SK-MEL-5 (cell line): ENCODE measurements at regions not wholly inside any gene's neighbourhood (a gene's known extent, or its start where the extent isn't known, plus 50 kb on each side); places are given as distances from the start of the nearest gene placed in this dataset.
"Not testable (repeated sequence)": the region's sequence is repeated elsewhere in the genome, so short reads cannot be mapped to it uniquely, and the experiment has no call there.

ENCODE experiments used
- DNase-seq: peaks from one replicate; pipeline ENCODE4 v3.0.0-alpha.2; 2016; ENCODE audit warnings: low read depth, low spot score
- in situ Hi-C: cut with HindIII; loops from 2 replicates; pipeline ENCODE4 v1.10.0; 2016; ENCODE audit warnings: low sequenced_read_pairs, high pct_unique_total_duplicates, low pct_unique_long_range_greater_than_20kb

DNA sequence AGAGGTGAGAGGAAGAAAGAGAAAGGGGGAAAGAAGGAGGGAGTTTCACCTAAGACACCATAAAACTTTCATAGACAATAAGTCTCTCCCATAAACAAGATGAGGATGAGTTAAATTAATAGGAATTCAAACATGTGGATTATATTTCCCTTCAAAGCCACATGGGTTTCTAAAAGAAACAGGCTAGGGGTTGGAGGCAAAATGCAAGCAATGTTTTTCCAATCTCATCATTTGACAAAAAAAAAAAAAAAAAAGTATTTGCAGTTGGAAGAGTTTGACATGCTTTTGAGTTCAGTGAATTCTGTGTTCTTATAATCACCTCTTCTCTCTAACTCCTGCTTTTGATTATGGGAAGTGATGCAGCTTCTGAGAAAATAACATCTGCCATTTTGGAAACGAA lies 186.1 kb upstream of the ADRA1D start:
- in situ Hi-C loops: no loop called here
- DNase-seq: no peak

- DNase-seq: no peak
- in situ Hi-C loops: no loop called here
Observed at GRCh38 chr20:4434681-4435080, 185.6 kb upstream of the ADRA1D start.

DNA sequence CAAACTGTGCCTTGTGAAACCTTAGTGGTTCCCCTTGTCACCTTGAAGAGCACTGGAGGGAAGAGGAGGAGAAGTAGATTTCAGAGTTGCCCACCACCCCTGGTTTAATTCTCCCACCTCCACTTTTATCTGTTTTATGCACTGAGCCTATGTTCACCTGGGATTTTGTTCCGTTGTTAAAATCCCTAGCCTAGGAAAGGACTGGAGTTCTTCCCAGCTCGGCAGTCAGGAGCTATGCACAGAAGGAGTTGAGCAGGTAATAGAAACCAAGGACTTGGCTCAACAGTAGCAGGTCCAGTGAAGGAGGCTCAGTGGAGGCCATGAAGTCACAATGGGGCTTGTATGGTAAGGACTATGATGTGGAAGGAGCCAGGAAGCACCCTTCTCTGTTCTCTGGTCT lies 182.4 kb upstream of the ADRA1D start:
- in situ Hi-C loops: no loop called here
- DNase-seq: no peak

DNA sequence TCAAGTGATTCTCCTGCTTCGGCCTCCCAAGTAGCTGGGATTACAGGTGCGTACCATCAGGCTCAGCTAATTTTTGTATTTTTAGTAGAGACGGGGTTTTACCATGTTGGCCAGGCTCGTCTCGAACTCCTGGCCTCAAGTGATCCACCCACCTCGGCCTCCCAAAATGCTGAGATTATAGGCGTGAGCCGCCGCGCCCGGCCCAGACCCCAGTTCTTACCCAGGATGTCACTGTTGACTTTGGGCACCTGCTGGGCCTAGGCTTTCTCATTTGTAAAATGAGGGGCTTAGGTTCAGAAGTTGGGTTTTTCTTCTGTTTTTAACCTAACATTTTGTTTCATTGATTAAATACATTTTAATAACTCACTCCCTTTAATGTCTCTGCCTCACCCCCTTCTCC lies 181.7 kb upstream of the ADRA1D start:
- DNase-seq, in situ Hi-C loops: not testable (repeated sequence)

- in situ Hi-C loops: no loop called here
- no peak for DNase-seq
Observed at GRCh38 chr20:4427940-4428586, 179.0 kb upstream of the ADRA1D start.

DNA sequence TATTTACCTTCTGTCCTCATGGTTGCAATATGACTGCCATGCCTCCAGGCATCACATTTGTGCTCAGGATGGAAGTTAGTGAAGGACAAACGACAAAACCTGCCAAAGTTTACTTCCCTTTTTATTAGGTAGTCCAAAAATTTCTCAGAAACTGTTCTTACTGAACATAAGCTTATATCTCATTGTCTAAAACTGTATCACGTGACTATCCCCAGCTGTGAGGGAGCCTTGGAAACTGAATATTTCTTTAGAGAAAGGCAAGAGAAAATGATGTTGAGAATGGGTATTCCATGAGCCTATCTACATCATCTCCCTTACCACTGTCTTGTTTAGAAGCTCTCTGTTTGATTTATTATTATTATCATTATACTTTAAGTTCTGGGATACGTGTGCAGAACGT lies 169.1 kb upstream of the ADRA1D start:
- DNase-seq: no peak
- in situ Hi-C loops: no loop called here

DNA sequence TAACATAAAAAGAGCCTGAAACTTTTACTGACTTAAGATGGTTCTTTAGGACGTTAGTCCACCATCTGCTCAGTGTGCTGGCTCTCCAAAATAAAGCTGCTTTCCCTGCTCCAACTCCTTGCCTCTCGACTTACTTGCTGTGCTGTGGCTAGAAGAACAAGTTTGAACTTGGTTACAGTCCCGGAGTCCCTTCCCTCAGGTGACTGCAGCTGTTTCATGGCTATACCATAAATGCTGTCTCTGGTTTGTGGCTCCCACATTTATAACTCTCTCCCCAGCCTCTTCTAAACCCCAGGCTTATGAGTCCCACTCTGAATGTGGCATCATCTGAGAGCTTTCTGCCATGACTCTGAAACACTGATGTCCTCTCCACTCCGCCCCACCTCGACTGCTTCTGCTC lies 166.2 kb upstream of the ADRA1D start:
- in situ Hi-C loops: no loop called here
- DNase-seq: no peak

- in situ Hi-C loops: no loop called here
- no peak for DNase-seq
Observed at GRCh38 chr20:4413314-4414049, 164.4 kb upstream of the ADRA1D start.

DNA sequence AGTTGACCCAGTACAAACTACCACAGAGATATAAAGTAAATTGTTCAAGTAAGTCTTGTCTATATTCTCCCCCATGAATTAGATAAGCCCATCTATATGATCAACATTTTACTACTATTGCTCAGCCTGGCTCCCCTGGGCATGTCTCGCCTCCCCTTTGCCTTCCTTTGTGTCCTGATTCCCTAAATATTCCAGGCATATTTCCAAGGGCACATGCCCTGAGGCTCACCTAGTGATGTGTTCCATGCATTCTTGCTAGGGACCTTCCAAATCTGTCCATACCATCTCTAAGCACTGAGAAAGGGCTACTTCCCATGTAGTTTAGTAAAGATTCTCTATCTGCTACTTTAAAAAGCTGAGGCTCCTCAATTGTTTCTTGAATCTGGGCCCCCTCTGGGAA lies 163.1 kb upstream of the ADRA1D start:
- DNase-seq: no peak
- in situ Hi-C loops: no loop called here

- in situ Hi-C loops: no loop called here
- DNase-seq: no peak
Observed at GRCh38 chr20:4411744-4412143, 162.7 kb upstream of the ADRA1D start.

DNA sequence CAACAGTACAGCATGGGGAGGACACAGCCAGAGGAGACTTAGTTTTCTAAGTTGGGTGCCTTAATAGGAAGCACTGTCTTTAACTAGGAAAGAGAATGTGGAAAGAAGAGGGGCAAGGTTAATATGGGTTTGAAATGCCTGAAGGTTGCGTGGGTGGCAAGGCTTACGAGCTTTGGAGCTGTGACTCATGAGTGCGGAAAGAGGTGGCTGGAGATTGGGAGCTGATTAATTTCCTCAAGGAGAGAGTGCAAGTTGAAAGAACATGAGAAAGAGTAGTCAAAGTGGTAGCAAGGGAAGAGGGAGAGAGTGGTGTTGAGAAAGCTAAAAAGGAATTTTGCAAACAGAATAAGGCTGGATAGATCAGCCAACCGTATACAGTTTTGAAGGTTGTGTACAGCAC lies 157.5 kb upstream of the ADRA1D start:
- in situ Hi-C loops: no loop called here
- DNase-seq: no peak

DNA sequence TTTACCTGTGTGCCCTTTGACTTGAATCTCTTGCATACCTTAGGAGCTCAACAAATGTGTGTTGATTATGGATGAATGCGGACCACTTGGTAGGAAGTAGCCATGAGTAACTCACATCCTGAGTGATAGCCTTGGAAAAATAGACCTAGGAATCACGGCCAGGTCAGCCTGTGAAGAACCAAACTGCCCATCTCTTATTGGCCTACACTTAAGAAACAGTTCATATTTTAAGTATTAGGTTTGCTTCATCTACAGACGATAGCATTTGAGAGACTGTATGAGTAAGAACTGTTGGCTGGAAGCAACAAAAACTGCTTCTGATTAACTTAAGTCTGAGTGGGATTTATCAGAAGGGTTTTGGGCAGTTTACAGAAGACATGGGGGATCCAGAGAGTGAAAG lies 152.5 kb upstream of the ADRA1D start:
- DNase-seq: no peak
- in situ Hi-C loops: no loop called here

- in situ Hi-C loops: no loop called here
- no peak for DNase-seq
Observed at GRCh38 chr20:4384961-4385360, 135.9 kb upstream of the ADRA1D start.

- no peak for DNase-seq
- in situ Hi-C loops: no loop called here
Observed at GRCh38 chr20:4383961-4384360, 134.9 kb upstream of the ADRA1D start.

- in situ Hi-C loops: no loop called here
- no peak for DNase-seq
Observed at GRCh38 chr20:4375881-4376280, 126.8 kb upstream of the ADRA1D start.

GRCh38 chr20:4373454-4373853 lies 124.4 kb upstream of the ADRA1D start:
- DNase-seq: no peak
- in situ Hi-C loops: no loop called here

GRCh38 chr20:4371623-4372251 lies 122.7 kb upstream of the ADRA1D start:
- in situ Hi-C loops: no loop called here
- no peak for DNase-seq

GRCh38 chr20:4370851-4371250 lies 121.8 kb upstream of the ADRA1D start:
- DNase-seq: no peak
- in situ Hi-C loops: no loop called here

DNA sequence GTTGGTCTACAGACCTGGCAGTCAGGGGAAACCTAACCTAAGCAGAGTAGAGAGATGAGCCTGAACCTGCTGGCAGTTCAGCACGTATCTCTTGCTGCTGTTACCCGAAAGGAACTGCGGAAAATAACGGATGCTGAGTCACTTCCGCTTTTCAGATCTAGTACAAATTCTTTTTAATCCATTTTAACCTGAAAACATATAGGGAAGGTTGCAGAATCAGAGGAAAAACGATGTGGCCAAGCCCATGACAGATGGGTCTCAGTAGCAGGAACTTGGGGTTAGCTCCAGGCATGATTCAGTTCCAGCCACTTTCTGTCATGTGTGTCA lies 120.7 kb upstream of the ADRA1D start:
- no peak for DNase-seq
- in situ Hi-C loops: no loop called here
